HL-60/S4 (cell line): ENCODE measurements at regions not wholly inside any gene's neighbourhood (a gene's known extent, or its start where the extent isn't known, plus 50 kb on each side); places are given as distances from the start of the nearest gene placed in this dataset.
"Not testable (repeated sequence)": the region's sequence is repeated elsewhere in the genome, so short reads cannot be mapped to it uniquely, and the experiment has no call there.

Experiments
- in situ Hi-C: fragments of 300-500 bp; cut with MboI; formaldehyde crosslinking; loops from 2 replicates; pipeline ENCODE4 v1.14.3; 2022; ENCODE audit warnings: low sequenced_read_pairs

GRCh38 chr18:28781616-28782362 lies 604.9 kb upstream of the CDH2 start:
- in situ Hi-C loops = loop anchor here (25.0 kb wide), 1 partner anchor 94 kb away; no protein-coding TSS in a partner anchor

- in situ Hi-C loops = loop anchor here (25.0 kb wide), 1 partner anchor 91 kb away; no protein-coding TSS in a partner anchor
Observed at GRCh38 chr18:28778706-28779105, 601.8 kb upstream of the CDH2 start.

- in situ Hi-C loops = loop anchor here (25.0 kb wide), 1 partner anchor 90 kb away; no protein-coding TSS in a partner anchor
Observed at GRCh38 chr18:28777756-28778155, 600.8 kb upstream of the CDH2 start.

GRCh38 chr18:28771849-28772248 lies 594.9 kb upstream of the CDH2 start:
- in situ Hi-C loops = no loop called here

GRCh38 chr18:28768791-28769768 lies 592.1 kb upstream of the CDH2 start:
- in situ Hi-C loops = no loop called here

GRCh38 chr18:28767727-28768211 lies 590.8 kb upstream of the CDH2 start:
- in situ Hi-C loops = no loop called here

- in situ Hi-C loops = no loop called here
Observed at GRCh38 chr18:28767201-28767600, 590.3 kb upstream of the CDH2 start.

- in situ Hi-C loops = no loop called here
Observed at GRCh38 chr18:28766721-28767120, 589.8 kb upstream of the CDH2 start.

- in situ Hi-C loops = no loop called here
Observed at GRCh38 chr18:28766027-28766426, 589.1 kb upstream of the CDH2 start.

GRCh38 chr18:28760299-28760698 lies 583.4 kb upstream of the CDH2 start:
- in situ Hi-C loops = no loop called here

GRCh38 chr18:28757466-28758008 lies 580.6 kb upstream of the CDH2 start:
- in situ Hi-C loops = no loop called here

GRCh38 chr18:28743115-28743514 lies 566.2 kb upstream of the CDH2 start:
- in situ Hi-C loops = no loop called here

- in situ Hi-C loops = no loop called here
Observed at GRCh38 chr18:28740575-28740974, 563.6 kb upstream of the CDH2 start.

GRCh38 chr18:28736951-28737350 lies 560.0 kb upstream of the CDH2 start:
- in situ Hi-C loops = no loop called here

- in situ Hi-C loops = no loop called here
Observed at GRCh38 chr18:28736223-28736622, 559.3 kb upstream of the CDH2 start.

GRCh38 chr18:28735731-28736130 lies 558.8 kb upstream of the CDH2 start:
- in situ Hi-C loops = no loop called here

- in situ Hi-C loops = no loop called here
Observed at GRCh38 chr18:28729321-28729720, 552.4 kb upstream of the CDH2 start.

- in situ Hi-C loops = no loop called here
Observed at GRCh38 chr18:28728891-28729290, 552.0 kb upstream of the CDH2 start.

GRCh38 chr18:28727189-28727588 lies 550.3 kb upstream of the CDH2 start:
- in situ Hi-C loops = not testable (repeated sequence)

GRCh38 chr18:28725876-28726275 lies 548.9 kb upstream of the CDH2 start:
- in situ Hi-C loops = no loop called here

- in situ Hi-C loops = no loop called here
Observed at GRCh38 chr18:28723506-28723905, 546.6 kb upstream of the CDH2 start.
